Endodermal cell (in vitro differentiated cells): ENCODE measurements at regions not wholly inside any gene's neighbourhood (a gene's known extent, or its start where the extent isn't known, plus 50 kb on each side); places are given as distances from the start of the nearest gene placed in this dataset.
"Not testable (repeated sequence)": the region's sequence is repeated elsewhere in the genome, so short reads cannot be mapped to it uniquely, and the experiment has no call there.

Source experiments
- DNase-seq: peaks from one replicate; pipeline ENCODE4 v3.0.0-alpha.2; 2017
- H3K27ac ChIP-seq: 2 replicates; pipeline ENCODE4 v1.5.1; 2013; ENCODE audit warnings: mild to moderate bottlenecking, low read depth, low read length, moderate library complexity
- H3K27me3 ChIP-seq: 2 replicates; pipeline ENCODE4 v1.6.1; 2013; ENCODE audit warnings: mild to moderate bottlenecking, low read length, moderate library complexity; ENCODE audit not compliant: insufficient read depth, control insufficient read depth, poor library complexity, severe bottlenecking
- H3K36me3 ChIP-seq: 2 replicates; pipeline ENCODE4 v1.7.0; 2013; ENCODE audit warnings: mild to moderate bottlenecking, low read length, moderate library complexity; ENCODE audit not compliant: control insufficient read depth, insufficient read depth
- H3K4me1 ChIP-seq: one replicate; pipeline ENCODE4 v1.7.0; 2013; ENCODE audit warnings: low read length; ENCODE audit not compliant: control insufficient read depth, insufficient read depth
- H3K4me3 ChIP-seq: 2 replicates; pipeline ENCODE4 v1.5.1; 2013; ENCODE audit warnings: mild to moderate bottlenecking, low read length, moderate library complexity
- H3K9ac ChIP-seq: 2 replicates; pipeline ENCODE4 v1.6.1; 2013; ENCODE audit warnings: mild to moderate bottlenecking, low read length, moderate library complexity; ENCODE audit not compliant: poor library complexity, severe bottlenecking; ENCODE audit errors: extremely low read depth
- H3K9me3 ChIP-seq: 2 replicates; pipeline ENCODE4 v1.6.1; 2013; ENCODE audit warnings: mild to moderate bottlenecking, low read length, moderate library complexity; ENCODE audit not compliant: control insufficient read depth
- H3K27ac Mint-ChIP-seq: 2 replicates; pipeline ENCODE4 v1.8.0; 2020; ENCODE audit warnings: mixed read lengths
- H3K27me3 Mint-ChIP-seq: 2 replicates; pipeline ENCODE4 v1.8.0; 2021; ENCODE audit warnings: mild to moderate bottlenecking, mixed read lengths; ENCODE audit not compliant: insufficient read depth
- H3K36me3 Mint-ChIP-seq: 2 replicates; pipeline ENCODE4 v1.8.0; 2020; ENCODE audit warnings: low read depth, mixed read lengths
- H3K4me1 Mint-ChIP-seq: 2 replicates; pipeline ENCODE4 v1.8.0; 2020; ENCODE audit warnings: mixed read lengths
- H3K4me3 Mint-ChIP-seq: 2 replicates; pipeline ENCODE4 v1.8.0; 2020; ENCODE audit warnings: mild to moderate bottlenecking, moderate library complexity, mixed read lengths
- H3K9me3 Mint-ChIP-seq: 2 replicates; pipeline ENCODE4 v1.8.0; 2020; ENCODE audit warnings: mild to moderate bottlenecking, mixed read lengths
- CTCF ChIP-seq: fragments of 200-600 bp; sonication (generic); conservative IDR thresholded peaks from 2 replicates; pipeline ENCODE4 v1.5.0; 2021; ENCODE audit warnings: antibody characterized with exemption, mild to moderate bottlenecking
- WGBS, 2 experiments: methylation state at CpG; one replicate each; pipeline versions ENCODE4 v1.1.5 to v1.1.7; 2013; ENCODE audit warnings: missing lambda C conversion rate in 2 of 2, mixed read lengths in 1 of 2; ENCODE audit not compliant: insufficient coverage in 1 of 2, insufficient read length in 1 of 2; 5-methylcytosine and 5-hydroxymethylcytosine counted together

DNA sequence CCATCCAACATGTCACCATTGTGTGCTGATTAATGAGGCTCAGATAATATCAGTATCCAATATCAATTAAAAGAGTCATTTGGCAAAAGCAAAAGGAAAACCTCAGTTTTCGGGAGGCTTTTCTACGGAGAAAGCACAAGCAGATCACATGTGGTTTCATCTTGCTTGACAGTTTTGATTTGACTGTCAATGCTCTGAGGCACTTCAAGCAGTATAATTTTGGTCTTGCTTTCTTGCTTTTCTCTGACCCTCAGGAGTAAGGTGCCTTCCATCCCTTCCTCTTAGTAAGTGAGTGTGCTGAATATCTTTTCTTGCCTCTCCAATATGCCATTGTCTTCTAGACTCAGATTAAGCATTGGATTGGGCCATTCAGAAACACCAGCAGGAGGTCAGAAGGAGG lies 115.5 kb upstream of the CALCR start:
- no peaks in the 10 kb centered on the region for H3K9me3 Mint-ChIP-seq
- H3K27me3 Mint-ChIP-seq, result no peaks in the 10 kb centered on the region
- peaks cover 10% of the 10 kb centered on the region for H3K36me3 Mint-ChIP-seq
- DNase-seq, result no peak
- TF ChIP-seq CTCF, result no peak
- peaks cover 19% of the 10 kb centered on the region for H3K4me1 Mint-ChIP-seq
- Histone ChIP-seq H3K27me3 (no peaks in the 10 kb centered on the region), H3K9ac (no peak overlapping the region), H3K4me3 (no peak overlapping the region), H3K36me3 (peaks cover 14% of the 10 kb centered on the region), H3K9me3 (no peaks in the 10 kb centered on the region), H3K27ac (no peak overlapping the region), H3K4me1 (peaks cover 19% of the 10 kb centered on the region)
- WGBS, 2 experiments, result 93 to 100% methylated on average over 2 of the region's 2 CpGs
- no peak overlapping the region for H3K27ac Mint-ChIP-seq
- H3K4me3 Mint-ChIP-seq, result no peak overlapping the region

DNA sequence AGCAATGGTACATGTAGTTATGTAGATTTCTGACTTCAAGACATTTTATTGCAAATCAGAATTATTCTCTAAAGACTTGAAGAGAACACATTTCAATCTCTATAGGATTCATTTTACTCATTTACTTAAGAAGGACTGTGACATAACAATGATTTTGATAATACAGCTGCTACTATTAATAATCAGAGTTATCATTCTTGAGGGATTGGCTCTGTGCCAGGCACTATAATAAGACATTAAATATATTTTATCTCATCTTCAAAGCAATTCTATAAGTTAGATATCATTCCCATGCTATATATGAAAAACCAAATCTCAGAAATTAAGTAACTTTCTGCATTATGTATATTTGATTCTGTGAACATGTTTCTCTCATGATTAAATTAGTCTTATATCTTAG lies 103.7 kb upstream of the CALCR start:
- H3K4me1 ChIP-seq, result peaks cover 6% of the 10 kb centered on the region
- no peaks in the 10 kb centered on the region for H3K27me3 ChIP-seq
- DNase-seq, result no peak
- Mint-ChIP-seq H3K27me3 (no peaks in the 10 kb centered on the region), H3K9me3 (peaks cover 12% of the 10 kb centered on the region), H3K4me3 (no peak overlapping the region), H3K4me1 (peaks cover 22% of the 10 kb centered on the region), H3K27ac (no peak overlapping the region), H3K36me3 (peaks cover 27% of the 10 kb centered on the region)
- TF ChIP-seq CTCF, result no peak
- H3K9ac ChIP-seq, result no peak overlapping the region
- no peak overlapping the region for H3K4me3 ChIP-seq
- H3K9me3 ChIP-seq, result no peaks in the 10 kb centered on the region
- no peaks in the 10 kb centered on the region for H3K36me3 ChIP-seq
- H3K27ac ChIP-seq, result no peak overlapping the region

- 81 to 92% methylated on average over 7 to 11 of the region's 11 CpGs for WGBS, 2 experiments
- H3K27ac ChIP-seq, result no peak overlapping the region
Observed at GRCh38 chr7:93663561-93664299, 89.2 kb upstream of the CALCR start.

DNA sequence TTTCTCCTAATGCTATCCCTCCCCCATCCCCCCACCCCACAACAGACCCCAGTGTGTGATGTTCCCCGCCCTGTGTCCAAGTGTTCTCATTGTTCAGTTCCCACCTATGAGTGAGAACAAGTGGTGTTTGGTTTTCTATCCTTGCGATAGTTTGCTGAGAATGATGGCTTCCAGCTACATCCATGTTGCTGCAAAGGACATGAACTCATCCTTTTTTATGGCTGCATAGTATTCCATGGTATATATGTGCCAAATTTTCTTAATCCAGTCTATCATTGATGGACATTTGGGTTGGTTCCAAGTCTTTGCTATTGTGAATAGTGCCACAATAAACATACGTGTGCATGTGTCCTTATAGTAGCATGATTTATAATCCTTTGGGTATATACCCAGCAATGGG lies 83.6 kb upstream of the CALCR start:
- not testable (repeated sequence) for H3K4me1 ChIP-seq, H3K4me3 Mint-ChIP-seq, H3K27ac Mint-ChIP-seq, H3K27me3 ChIP-seq, H3K4me1 Mint-ChIP-seq, H3K27me3 Mint-ChIP-seq, DNase-seq, H3K4me3 ChIP-seq, H3K27ac ChIP-seq, H3K9ac ChIP-seq
- H3K9me3 Mint-ChIP-seq, result peaks cover 53% of the 10 kb centered on the region
- Histone ChIP-seq H3K9me3 (peaks cover 23% of the 10 kb centered on the region), H3K36me3 (peaks cover 33% of the 10 kb centered on the region)
- H3K36me3 Mint-ChIP-seq, result peaks cover 72% of the 10 kb centered on the region
- 89% methylated on average over 2 of the region's 3 CpGs; no CpG with 5 or more reads in 1 of the 2 experiments for WGBS, 2 experiments

More at GRCh38 chr7:93663561-93664299, 89.2 kb upstream of the CALCR start:
- no peak for TF ChIP-seq CTCF
- Mint-ChIP-seq H3K36me3 (peaks cover 74% of the 10 kb centered on the region), H3K4me1 (no peaks in the 10 kb centered on the region), H3K27me3 (no peaks in the 10 kb centered on the region), H3K4me3 (no peak overlapping the region), H3K27ac (no peak overlapping the region), H3K9me3 (peaks cover 36% of the 10 kb centered on the region)
- H3K36me3 ChIP-seq, result peaks cover 47% of the 10 kb centered on the region
- H3K9me3 ChIP-seq, result peaks cover 15% of the 10 kb centered on the region
- H3K4me1 ChIP-seq, result no peaks in the 10 kb centered on the region
- no peaks in the 10 kb centered on the region for H3K27me3 ChIP-seq
- H3K9ac ChIP-seq, result no peak overlapping the region
- H3K4me3 ChIP-seq, result no peak overlapping the region
- DNase-seq, result no peak
